Stimulated activated naive B cell treated with anti-CD40 and anti-IgM and Interleukin-4, amounts not matched to agents 10 μg/mL and 1 μg/mL and 100 μg/mL, for 72 hours (primary cell): ENCODE measurements at regions not wholly inside any gene's neighbourhood (a gene's known extent, or its start where the extent isn't known, plus 50 kb on each side); places are given as distances from the start of the nearest gene placed in this dataset.
"Not testable (repeated sequence)": the region's sequence is repeated elsewhere in the genome, so short reads cannot be mapped to it uniquely, and the experiment has no call there.

ENCODE experiments used
- ATAC-seq, 2 donors: fragments of 150-1000 bp; cut with Tn5 transposase; replicated peaks; 2 replicates each; pipeline ENCODE4 v1.10.0; 2021; ENCODE audit warnings: moderate library complexity in 1 of 2
- DNase-seq: peaks from one replicate; pipeline ENCODE4 v3.0.0; 2021
- H3K27ac Mint-ChIP-seq: one replicate; pipeline ENCODE4 v1.8.0; 2022; ENCODE audit warnings: mild to moderate bottlenecking, mixed read lengths
- H3K27me3 Mint-ChIP-seq, 2 donors: one replicate each; pipeline ENCODE4 v1.8.0; 2022; ENCODE audit warnings: mixed read lengths in 2 of 2
- H3K36me3 Mint-ChIP-seq, 2 donors: one replicate each; pipeline ENCODE4 v1.8.0; 2022; ENCODE audit warnings: mixed read lengths in 2 of 2, mild to moderate bottlenecking in 1 of 2
- H3K4me1 Mint-ChIP-seq, 2 donors: one replicate each; pipeline ENCODE4 v1.8.0; 2022; ENCODE audit warnings: mixed read lengths in 2 of 2, mild to moderate bottlenecking in 1 of 2
- H3K4me3 Mint-ChIP-seq, 2 donors: one replicate each; pipeline ENCODE4 v1.8.0; 2022; ENCODE audit warnings: mild to moderate bottlenecking in 2 of 2, mixed read lengths in 2 of 2, moderate library complexity in 1 of 2
- H3K9me3 Mint-ChIP-seq, 2 donors: one replicate each; pipeline ENCODE4 v1.8.0; 2022; ENCODE audit warnings: mixed read lengths in 2 of 2, mild to moderate bottlenecking in 1 of 2

DNA sequence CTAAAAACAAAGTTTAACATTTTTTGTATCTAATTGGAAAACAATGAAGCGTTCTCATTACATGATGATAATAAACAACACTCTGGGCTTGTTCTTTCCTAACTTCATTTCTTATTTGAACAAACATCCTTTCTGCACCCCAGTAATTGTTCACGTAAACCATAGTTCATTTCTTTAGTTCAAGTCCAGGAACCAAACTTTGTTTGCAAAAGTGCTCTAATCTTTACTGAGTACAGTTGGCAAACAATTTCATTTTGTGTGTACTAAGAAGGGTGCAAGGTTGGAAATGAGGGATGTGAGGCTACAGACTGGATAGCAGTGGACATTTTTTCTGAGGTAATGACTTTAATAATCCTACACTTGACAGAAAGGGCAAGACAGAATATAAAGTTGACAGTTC, 113.5 kb downstream of the NREP start:
- ATAC-seq (no peak), DNase-seq (no peak)
- H3K9me3 Mint-ChIP-seq, result peaks cover 16 to 18% of the 10 kb centered on the region in 2 donors
- H3K4me1 Mint-ChIP-seq, result no peaks in the 10 kb centered on the region
- H3K27ac Mint-ChIP-seq, result no peak overlapping the region
- peaks cover 3 to 8% of the 10 kb centered on the region in 2 donors for H3K36me3 Mint-ChIP-seq
- peaks cover 0 to 4% of the 10 kb centered on the region in 2 donors for H3K27me3 Mint-ChIP-seq
- no peak overlapping the region for H3K4me3 Mint-ChIP-seq

DNA sequence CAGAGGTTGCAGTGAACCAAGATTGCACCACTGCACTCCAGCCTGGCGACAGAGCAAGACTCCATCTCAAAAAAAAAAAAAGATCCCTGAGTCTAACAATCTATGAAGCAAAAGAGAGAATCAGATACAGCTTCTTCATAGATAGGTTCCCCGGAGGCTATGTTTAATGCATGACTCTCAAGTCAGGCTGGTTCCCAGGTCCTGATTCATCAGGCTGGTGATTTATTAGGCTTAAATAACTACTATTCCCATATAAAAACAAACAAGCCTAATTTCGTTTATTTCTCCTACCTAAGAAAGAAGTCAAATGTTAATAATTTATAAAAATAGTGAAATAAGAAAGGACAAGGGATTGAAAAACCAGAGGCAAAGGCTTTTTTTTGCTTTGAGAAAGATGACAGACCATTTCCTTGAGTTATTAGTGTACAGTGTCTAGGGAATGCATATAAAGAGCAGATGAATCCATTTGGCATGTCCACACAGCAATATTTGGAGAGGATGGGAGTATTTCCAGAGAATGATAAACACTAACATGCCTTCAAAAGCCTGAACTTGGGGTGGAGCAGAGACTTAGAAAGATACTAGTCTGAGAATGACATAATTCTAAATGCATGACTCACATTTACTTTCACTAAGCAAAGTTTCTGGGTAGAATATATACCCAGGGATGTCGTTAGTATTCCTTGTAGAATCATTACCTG, 115.3 kb downstream of the NREP start:
- DNase-seq (no peak), ATAC-seq (no peak)
- Mint-ChIP-seq H3K4me3 (no peak overlapping the region), H3K9me3 (peaks cover 21 to 24% of the 10 kb centered on the region in 2 donors), H3K27me3 (peaks cover 0 to 4% of the 10 kb centered on the region in 2 donors), H3K4me1 (no peaks in the 10 kb centered on the region), H3K36me3 (peaks cover 3 to 8% of the 10 kb centered on the region in 2 donors), H3K27ac (no peak overlapping the region)

DNA sequence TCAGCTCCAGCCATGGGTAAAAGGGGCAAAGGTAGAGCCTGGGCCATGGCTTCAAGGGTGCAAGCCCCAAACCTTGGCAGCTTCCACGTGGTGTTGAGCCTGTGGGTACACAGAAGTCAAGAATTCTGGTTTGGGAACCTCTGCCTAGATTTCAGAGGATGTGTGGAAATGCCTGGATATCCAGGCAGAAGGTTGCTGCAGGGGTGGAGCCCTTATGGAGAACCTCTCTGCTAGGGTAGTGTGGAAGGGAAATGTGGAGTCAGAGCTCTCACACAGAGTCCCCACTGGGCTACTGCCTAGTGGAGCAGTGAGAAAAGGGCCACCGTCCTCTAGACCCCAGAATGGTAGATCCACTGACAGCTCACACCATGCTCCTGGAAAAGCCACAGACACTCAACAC, 117.1 kb downstream of the NREP start:
- ATAC-seq (no peak), DNase-seq (no peak)
- no peak overlapping the region for H3K27ac Mint-ChIP-seq
- no peaks in the 10 kb centered on the region for H3K4me1 Mint-ChIP-seq
- no peak overlapping the region for H3K4me3 Mint-ChIP-seq
- peaks cover 21 to 24% of the 10 kb centered on the region in 2 donors for H3K9me3 Mint-ChIP-seq
- peaks cover 0 to 1% of the 10 kb centered on the region in 2 donors for H3K27me3 Mint-ChIP-seq
- H3K36me3 Mint-ChIP-seq, result peaks cover 3 to 8% of the 10 kb centered on the region in 2 donors

DNA sequence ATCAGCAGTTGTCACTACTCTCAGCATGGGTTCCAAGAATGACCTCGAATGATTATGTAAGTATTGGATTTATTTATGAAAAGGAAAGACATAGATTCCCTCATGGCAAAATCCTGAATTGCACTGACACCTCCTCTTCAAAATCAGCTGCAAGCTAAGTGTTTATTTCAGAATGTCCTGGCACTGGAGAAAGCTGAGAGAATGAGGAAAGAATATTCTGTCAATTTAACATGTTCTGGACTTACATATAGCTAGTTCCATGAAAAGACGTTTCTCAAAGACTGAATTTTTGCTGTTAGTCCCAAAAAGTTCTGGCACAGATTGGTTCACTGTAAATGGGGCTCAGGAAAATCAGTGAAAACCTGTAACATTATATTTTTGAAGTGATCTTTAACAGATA, 120.3 kb downstream of the NREP start:
- H3K4me3 Mint-ChIP-seq, result no peak overlapping the region
- no peaks in the 10 kb centered on the region for H3K4me1 Mint-ChIP-seq
- no peak for ATAC-seq
- H3K27me3 Mint-ChIP-seq, result no peaks in the 10 kb centered on the region
- peaks cover 21 to 24% of the 10 kb centered on the region in 2 donors for H3K9me3 Mint-ChIP-seq
- H3K36me3 Mint-ChIP-seq, result peaks cover 3 to 8% of the 10 kb centered on the region in 2 donors
- H3K27ac Mint-ChIP-seq, result no peak overlapping the region
- DNase-seq, result no peak

DNA sequence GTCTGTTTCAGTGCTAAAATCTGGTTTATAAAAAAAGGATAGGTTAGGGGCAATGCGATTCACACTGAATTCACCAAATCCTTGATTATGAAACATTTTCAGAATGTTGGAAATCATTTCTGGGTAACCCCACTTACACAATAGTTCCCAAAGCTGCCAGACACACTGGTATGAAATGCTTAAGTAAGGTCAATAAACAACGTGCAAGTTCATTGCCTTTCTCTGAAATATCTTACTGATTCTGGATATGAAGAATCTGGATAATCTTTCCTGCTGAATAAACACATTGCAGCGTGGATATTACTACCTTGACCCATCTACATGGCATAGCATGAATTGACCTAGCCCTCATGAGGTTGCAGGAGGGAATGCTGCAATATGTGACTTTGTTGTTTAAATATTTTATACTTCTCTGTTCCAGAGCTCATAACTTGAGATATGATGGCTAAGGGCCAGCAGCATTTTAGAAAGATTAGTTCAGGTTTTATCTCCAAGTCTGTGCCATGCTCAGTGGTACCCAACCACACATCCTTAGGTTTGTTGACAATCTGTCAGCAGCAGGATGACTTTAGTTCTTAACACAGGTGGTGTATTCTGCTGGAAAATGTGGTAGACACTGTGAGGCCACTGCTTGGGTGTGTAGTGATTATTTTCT, 121.0 kb downstream of the NREP start:
- peaks cover 3 to 8% of the 10 kb centered on the region in 2 donors for H3K36me3 Mint-ChIP-seq
- ATAC-seq, result no peak
- no peak overlapping the region for H3K27ac Mint-ChIP-seq
- DNase-seq, result no peak
- no peaks in the 10 kb centered on the region for H3K4me1 Mint-ChIP-seq
- no peaks in the 10 kb centered on the region for H3K27me3 Mint-ChIP-seq
- no peak overlapping the region for H3K4me3 Mint-ChIP-seq
- H3K9me3 Mint-ChIP-seq, result peaks cover 21 to 24% of the 10 kb centered on the region in 2 donors

DNA sequence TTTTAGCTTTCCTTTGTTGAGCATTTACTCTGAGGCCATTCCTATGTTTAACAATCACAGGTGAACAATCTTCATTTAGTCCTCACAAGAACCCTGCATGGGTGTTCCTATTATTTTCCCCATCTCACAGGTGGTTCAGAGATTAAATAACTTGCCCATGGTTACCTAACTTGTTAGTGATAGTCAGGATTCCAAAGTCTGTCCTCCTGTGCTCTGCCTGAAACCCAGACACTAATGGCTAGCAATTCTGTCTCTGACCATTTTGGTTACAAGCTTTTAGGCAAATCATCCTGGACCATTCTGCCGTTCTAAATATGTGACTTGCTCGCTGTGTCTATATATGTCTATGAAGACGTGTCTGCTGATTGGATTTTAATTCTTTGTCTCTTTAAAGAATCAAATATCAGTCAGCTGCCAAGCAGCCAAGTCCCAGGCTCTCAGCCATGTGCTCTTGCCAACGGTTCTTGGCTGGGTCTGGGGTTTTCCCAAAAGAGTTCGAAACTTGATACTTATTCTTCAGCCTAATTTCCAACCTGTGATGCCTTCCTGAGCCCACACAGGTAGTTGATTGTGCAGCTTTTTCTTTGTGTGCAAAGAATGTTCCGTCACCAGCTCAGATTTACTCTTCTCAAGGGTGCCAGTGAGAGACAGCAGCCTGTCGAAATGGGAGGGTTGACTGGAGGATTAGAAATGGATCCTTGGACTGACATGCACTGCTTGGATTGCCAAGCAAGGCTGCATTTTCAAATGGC, 121.7 kb downstream of the NREP start:
- no peak for ATAC-seq
- Mint-ChIP-seq H3K4me3 (no peak overlapping the region), H3K36me3 (peaks cover 3 to 4% of the 10 kb centered on the region in 2 donors), H3K27ac (no peak overlapping the region), H3K9me3 (peaks cover 17 to 18% of the 10 kb centered on the region in 2 donors), H3K4me1 (no peaks in the 10 kb centered on the region), H3K27me3 (no peaks in the 10 kb centered on the region)
- no peak for DNase-seq

DNA sequence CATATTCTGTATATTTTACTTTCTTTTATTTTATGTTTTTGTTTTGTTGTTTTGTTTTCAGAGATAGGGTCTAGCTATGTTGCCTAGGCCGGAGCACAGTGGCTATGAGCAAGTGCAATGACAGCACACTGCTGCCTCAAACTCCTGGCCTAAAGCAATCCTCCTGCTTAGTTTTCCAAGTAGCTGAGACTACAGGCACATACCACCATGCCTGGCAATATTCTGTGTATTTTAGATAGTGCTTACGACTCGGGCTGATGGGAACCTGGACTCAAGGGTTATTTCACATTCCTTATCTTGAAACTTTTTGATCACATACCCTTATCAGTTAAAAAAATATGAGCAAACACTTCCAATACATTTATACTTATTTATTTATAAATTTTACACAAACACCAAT, 119.0 kb upstream of the STARD4 start:
- H3K36me3 Mint-ChIP-seq, result peaks cover 2 to 3% of the 10 kb centered on the region in 2 donors
- H3K27ac Mint-ChIP-seq, result no peak overlapping the region
- DNase-seq (no peak), ATAC-seq (no peak)
- H3K9me3 Mint-ChIP-seq, result peaks cover 3 to 4% of the 10 kb centered on the region in 2 donors
- peaks cover 0 to 2% of the 10 kb centered on the region in 2 donors for H3K4me1 Mint-ChIP-seq
- H3K4me3 Mint-ChIP-seq, result no peak overlapping the region
- H3K27me3 Mint-ChIP-seq, result no peaks in the 10 kb centered on the region

DNA sequence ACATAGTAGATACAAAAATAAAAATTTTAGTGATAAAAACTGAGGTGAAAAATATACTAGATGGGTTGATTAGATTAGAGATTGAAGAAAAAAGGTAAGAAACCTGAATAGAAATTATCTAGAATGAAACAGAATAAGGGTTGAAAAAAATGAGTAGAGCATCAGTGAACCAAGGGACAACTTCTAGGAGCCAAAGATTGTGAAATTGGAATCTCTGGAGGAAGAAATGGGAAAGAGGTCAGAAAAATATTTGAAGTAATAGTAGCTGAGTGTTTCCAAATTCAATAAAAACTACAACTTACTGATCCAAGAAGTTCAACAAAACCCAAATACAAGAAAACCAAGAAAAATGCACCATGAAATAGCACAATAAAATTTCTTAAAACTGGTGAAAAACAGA, 116.6 kb upstream of the STARD4 start:
- Mint-ChIP-seq H3K27me3 (no peaks in the 10 kb centered on the region), H3K4me1 (peaks cover 0 to 2% of the 10 kb centered on the region in 2 donors), H3K4me3 (no peak overlapping the region), H3K27ac (no peak overlapping the region), H3K36me3 (peaks cover 2 to 7% of the 10 kb centered on the region in 2 donors), H3K9me3 (peaks cover 10% of the 10 kb centered on the region in 2 donors)
- DNase-seq (no peak), ATAC-seq (no peak)

DNA sequence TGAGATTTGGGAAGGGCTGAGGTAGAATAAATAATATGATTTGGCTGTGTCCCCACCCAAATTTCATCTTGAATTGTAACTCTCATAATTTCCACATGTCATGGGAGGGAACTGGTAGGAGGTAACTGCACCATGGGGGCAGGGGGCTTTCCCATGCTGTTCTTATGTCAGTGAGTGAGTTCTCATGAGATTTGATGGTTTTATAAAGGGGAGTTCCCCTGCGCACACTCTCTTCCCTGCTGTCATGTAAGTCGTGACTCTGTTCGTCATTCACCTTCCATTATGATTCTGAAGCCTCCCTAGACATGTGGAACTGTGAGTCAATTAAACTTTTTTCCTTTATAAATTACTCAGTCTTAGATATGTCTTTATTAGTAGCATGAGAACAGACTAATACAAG, 115.5 kb upstream of the STARD4 start:
- Mint-ChIP-seq H3K9me3 (peaks cover 10% of the 10 kb centered on the region in 2 donors), H3K4me1 (peaks cover 0 to 2% of the 10 kb centered on the region in 2 donors), H3K27ac (no peak overlapping the region), H3K4me3 (no peak overlapping the region), H3K36me3 (peaks cover 2 to 7% of the 10 kb centered on the region in 2 donors), H3K27me3 (no peaks in the 10 kb centered on the region)
- DNase-seq (peak; percentile 13), ATAC-seq (peak; percentile 33 to 87)

DNA sequence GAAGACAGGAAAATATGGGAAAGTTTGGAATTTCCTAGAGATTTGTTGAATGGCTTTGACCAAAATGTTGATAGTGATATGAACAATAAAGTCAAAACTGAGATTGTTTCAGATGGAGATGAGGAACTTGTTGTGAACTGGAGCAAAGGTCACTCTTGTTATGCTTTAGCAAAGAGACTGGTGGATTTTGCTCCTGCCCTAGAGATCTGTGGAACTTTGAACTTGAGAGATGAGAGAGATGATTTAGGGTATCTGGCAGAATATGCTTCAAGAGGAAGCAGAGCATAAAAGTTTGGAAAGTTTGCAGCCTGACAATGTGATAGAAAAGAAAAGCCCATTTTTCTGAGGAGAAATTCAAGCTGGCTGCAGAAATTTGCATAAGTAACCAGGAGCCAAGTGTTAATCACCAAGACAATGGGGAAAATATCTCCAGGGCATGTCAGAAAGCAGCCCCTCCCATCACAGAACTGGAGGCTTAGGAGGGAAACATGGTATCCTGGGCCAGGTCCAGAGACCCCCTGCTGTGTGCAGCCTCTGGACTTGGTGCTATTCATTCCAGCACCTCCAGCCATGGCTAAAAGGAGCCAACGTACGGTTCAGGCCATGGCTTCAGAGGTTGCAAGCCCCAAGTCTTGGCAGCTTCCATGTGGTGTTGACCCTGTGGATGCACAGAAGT, 114.3 kb upstream of the STARD4 start:
- H3K4me3 Mint-ChIP-seq, result no peak overlapping the region
- no peak overlapping the region for H3K27ac Mint-ChIP-seq
- peaks cover 10% of the 10 kb centered on the region in 2 donors for H3K9me3 Mint-ChIP-seq
- peaks cover 2 to 7% of the 10 kb centered on the region in 2 donors for H3K36me3 Mint-ChIP-seq
- H3K4me1 Mint-ChIP-seq, result peaks cover 0 to 2% of the 10 kb centered on the region in 2 donors
- no peak for DNase-seq
- no peaks in the 10 kb centered on the region for H3K27me3 Mint-ChIP-seq
- ATAC-seq, result no peak

DNA sequence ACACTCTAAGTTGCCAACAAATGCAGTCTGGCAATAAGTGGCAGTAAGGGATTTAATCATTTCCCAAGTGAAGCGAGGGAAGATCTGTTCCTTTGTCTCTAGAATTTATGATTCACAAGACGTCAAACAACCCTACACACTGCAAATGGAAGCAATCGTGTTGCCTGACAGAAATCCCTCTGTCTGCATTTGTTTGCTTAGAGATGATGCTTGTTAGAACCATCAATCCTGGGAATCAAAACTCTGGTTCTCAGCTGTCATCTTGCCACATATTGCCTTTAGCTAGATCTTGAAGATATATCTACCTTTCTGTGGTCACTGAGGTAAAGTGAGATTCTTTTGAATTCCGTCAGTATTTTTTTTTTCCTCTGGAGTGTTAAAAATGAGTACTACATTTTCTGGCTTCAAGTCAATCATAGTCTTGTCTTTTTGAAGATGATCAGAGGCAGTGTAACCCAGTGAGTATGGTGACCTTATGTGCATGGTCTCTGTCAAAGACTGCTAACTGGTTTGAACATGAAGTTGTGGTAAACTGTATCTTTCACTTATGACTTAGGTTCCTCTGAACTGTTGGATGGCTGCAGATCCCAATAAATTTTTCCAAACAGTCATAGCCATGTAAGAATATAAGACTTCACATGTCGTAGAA, 106.4 kb upstream of the STARD4 start:
- Mint-ChIP-seq H3K4me1 (no peaks in the 10 kb centered on the region), H3K27me3 (no peaks in the 10 kb centered on the region), H3K9me3 (no peaks in the 10 kb centered on the region), H3K36me3 (no peaks in the 10 kb centered on the region), H3K4me3 (no peak overlapping the region), H3K27ac (no peak overlapping the region)
- ATAC-seq (no peak), DNase-seq (no peak)

DNA sequence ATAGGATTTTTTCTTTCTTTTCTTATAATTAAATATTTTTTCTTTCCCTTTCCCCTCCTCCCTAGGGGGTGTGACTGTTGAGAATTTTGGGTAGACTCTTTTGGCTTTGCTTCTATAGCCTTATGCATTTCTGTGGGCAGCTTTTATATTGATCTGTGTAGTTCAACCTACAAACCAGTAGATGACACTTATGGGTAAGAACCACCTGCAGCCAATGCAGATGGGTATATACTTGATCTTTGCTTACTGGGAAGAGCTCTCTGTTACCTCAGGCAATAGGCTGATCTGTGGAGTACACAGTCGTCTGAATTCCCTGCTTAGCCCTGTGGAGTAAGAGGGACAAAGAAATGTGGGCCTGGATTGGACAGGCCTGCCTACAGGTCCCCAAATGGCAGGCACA, 102.7 kb upstream of the STARD4 start:
- peaks cover 2 to 5% of the 10 kb centered on the region in 2 donors for H3K9me3 Mint-ChIP-seq
- ATAC-seq, result no peak
- no peak for DNase-seq
- H3K27me3 Mint-ChIP-seq, result no peaks in the 10 kb centered on the region
- no peaks in the 10 kb centered on the region for H3K4me1 Mint-ChIP-seq
- no peaks in the 10 kb centered on the region for H3K36me3 Mint-ChIP-seq
- no peak overlapping the region for H3K4me3 Mint-ChIP-seq
- H3K27ac Mint-ChIP-seq, result no peak overlapping the region

DNA sequence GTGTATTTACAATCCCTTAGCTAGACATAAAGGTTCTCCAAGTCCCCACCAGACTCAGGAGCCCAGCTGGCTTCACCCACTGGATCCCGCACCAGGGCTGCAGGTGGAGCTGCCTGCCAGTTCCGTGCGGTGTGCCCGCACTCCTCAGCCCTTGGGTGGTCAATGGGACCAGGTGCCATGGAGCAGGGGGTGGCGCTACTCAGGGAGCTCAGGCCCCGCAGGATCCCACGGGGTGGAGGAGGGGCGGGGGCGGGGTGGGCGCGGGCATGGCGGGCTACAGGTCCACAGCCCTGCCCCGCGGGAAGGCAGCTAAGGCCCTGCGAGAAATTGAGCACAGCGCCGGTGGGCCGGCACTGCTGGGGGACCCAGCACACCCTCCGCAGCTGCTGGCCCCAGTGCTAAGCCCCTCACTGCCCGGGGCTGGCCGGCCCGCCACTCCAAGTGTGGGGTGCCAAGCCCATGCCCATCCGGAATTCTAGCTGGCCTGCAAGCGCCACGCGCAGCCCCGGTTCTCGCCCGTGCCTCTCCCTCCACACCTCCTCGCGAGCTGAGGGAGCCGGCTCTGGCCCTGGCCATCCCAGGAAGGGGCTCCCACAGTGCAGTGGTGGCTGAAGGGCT, 99.8 kb upstream of the STARD4 start:
- not testable (repeated sequence) for DNase-seq, ATAC-seq, H3K27me3 Mint-ChIP-seq, H3K27ac Mint-ChIP-seq, H3K9me3 Mint-ChIP-seq, H3K4me3 Mint-ChIP-seq, H3K36me3 Mint-ChIP-seq, H3K4me1 Mint-ChIP-seq
